Lung (tissue), 11 donors: ENCODE measurements at regions not wholly inside any gene's neighbourhood (a gene's known extent, or its start where the extent isn't known, plus 50 kb on each side); places are given as distances from the start of the nearest gene placed in this dataset.

ENCODE experiments used
- ATAC-seq: fragments of 200-7000 bp; cut with Tn5 transposase; one replicate; pipeline ENCODE4 v1.9.1; 2020; ENCODE audit warnings: moderate number of reproducible peaks; ENCODE audit not compliant: insufficient read depth, low FRiP score
- DNase-seq, 3 donors: peaks; one replicate each; pipeline ENCODE4 v3.0.0-alpha.2; 2013 to 2017
- H3K27ac ChIP-seq, 2 donors: one replicate each; pipeline ENCODE4 v1.5.1; 2013; ENCODE audit warnings: mild to moderate bottlenecking in 2 of 2, moderate library complexity in 2 of 2, control low read depth in 1 of 2, inconsistent platforms in 1 of 2, low read depth in 1 of 2, low read length in 1 of 2
- H3K27me3 ChIP-seq, 3 donors: one replicate each; pipeline ENCODE4 v1.5.1; 2013; ENCODE audit warnings: low read length in 2 of 3; ENCODE audit not compliant: control insufficient read depth in 3 of 3, insufficient read depth in 3 of 3
- H3K36me3 ChIP-seq, 4 donors: one replicate each; pipeline ENCODE4 v1.5.1; 2013; ENCODE audit warnings: low read length in 4 of 4, mild to moderate bottlenecking in 1 of 4, moderate library complexity in 1 of 4; ENCODE audit not compliant: control insufficient read depth in 4 of 4, insufficient read depth in 4 of 4
- H3K4me1 ChIP-seq, 5 donors: one replicate each; pipeline ENCODE4 v1.5.1; 2013; ENCODE audit warnings: low read length in 5 of 5, mild to moderate bottlenecking in 2 of 5, moderate library complexity in 1 of 5; ENCODE audit not compliant: control insufficient read depth in 5 of 5, insufficient read depth in 5 of 5
- H3K4me3 ChIP-seq: one replicate; pipeline ENCODE4 v1.5.1; 2013; ENCODE audit warnings: mild to moderate bottlenecking, control low read depth, moderate library complexity
- H3K9ac ChIP-seq, 2 donors: one replicate each; pipeline ENCODE4 v1.5.1; 2013; ENCODE audit warnings: low read length in 2 of 2, control low read depth in 1 of 2; ENCODE audit not compliant: insufficient read depth in 1 of 2
- H3K9me3 ChIP-seq, 4 donors: one replicate each; pipeline ENCODE4 v1.5.1; 2013; ENCODE audit warnings: low read length in 3 of 4, mild to moderate bottlenecking in 1 of 4, moderate library complexity in 1 of 4; ENCODE audit not compliant: control insufficient read depth in 4 of 4, insufficient read depth in 3 of 4
- WGBS, 2 donors: extraction: QIAGEN DNeasy Blood & Tissue Kit; methylation state at CpG; one replicate each; pipeline ENCODE4 v1.1.7; 2013; 5-methylcytosine and 5-hydroxymethylcytosine counted together
- TF ChIP-seq, protein P1 (sequence below): IDR thresholded peaks from 2 replicates; pipeline ENCODE4 v1.5.1; 2012; ENCODE audit warnings: mild to moderate bottlenecking; ENCODE audit errors: control extremely low read depth, extremely low read depth
- donor health status: control.
- donor health status: control.
- donor health status: Bipolar disorder and iron deficiency.
- donor health status: healthy.
- donor health status: DM: yes; HTN: yes; CAD: no.

DNA sequence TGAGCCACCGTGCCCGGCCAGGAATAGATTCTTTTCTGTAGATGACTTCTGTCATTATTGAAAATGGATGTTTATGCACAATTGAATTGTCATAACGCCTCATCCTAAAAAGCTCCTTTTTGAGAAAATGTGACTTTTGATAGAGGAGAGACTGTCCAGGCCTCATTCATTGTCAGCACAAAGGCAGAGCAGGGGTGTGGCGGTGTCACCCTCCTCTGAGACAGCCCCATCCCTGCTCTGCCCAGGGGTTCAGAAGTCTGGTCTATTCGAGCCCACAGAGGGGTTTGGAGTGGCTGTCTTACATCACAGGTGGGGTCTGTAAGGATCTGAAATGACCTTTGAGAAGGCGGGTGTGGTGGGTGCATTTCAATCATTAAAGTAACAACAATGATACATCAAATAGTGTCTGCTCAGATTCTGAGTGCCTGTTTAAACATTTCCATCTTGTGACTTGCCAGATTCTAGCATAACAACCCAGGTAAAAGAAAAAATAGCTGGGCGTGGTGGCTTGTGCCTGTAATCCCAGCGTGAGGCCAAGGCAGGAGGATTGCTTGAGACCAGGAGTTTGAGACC is 161.0 kb downstream of the SEC14L1 start:
- whole genome bisulfite sequencing, 2 donors: 79 to 87% methylated on average over 8 of the region's 8 CpGs
- Histone ChIP-seq H3K4me3 (no peak overlapping the region), H3K9me3 (peaks cover 0 to 7% (median 4%) of the 10 kb centered on the region in 4 donors), H3K27me3 (no peaks in the 10 kb centered on the region), H3K4me1 (peaks cover 0 to 6% (median 0%) of the 10 kb centered on the region in 5 donors), H3K36me3 (no peaks in the 10 kb centered on the region), H3K9ac (no peak overlapping the region), H3K27ac (no peak overlapping the region)
- no peak for ATAC-seq
- no peak for DNase-seq
- TF ChIP-seq, protein P1, sequence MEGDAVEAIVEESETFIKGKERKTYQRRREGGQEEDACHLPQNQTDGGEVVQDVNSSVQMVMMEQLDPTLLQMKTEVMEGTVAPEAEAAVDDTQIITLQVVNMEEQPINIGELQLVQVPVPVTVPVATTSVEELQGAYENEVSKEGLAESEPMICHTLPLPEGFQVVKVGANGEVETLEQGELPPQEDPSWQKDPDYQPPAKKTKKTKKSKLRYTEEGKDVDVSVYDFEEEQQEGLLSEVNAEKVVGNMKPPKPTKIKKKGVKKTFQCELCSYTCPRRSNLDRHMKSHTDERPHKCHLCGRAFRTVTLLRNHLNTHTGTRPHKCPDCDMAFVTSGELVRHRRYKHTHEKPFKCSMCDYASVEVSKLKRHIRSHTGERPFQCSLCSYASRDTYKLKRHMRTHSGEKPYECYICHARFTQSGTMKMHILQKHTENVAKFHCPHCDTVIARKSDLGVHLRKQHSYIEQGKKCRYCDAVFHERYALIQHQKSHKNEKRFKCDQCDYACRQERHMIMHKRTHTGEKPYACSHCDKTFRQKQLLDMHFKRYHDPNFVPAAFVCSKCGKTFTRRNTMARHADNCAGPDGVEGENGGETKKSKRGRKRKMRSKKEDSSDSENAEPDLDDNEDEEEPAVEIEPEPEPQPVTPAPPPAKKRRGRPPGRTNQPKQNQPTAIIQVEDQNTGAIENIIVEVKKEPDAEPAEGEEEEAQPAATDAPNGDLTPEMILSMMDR: no peak

DNA sequence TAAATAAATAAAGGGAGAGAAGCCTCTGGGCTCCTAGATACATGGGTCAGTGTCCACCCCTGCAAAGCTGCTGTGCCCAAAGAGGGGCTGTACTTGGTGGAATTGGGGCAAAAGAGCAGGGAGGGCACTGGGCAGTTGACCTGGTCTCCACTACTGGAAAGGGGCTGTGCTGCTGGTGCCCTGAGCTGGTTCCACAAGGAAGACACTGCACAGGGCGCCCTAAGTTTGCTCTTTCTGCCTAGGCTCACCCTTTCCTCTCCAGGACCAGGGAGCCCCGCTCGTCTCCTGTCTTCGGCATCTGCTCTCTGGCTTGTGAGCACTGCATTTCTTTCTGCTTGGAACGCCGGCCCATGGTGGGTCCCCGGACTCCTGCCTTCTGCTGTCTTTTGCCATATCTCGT is 161.9 kb downstream of the SEC14L1 start:
- no peak for DNase-seq
- H3K9ac ChIP-seq: no peak overlapping the region
- H3K27me3 ChIP-seq: no peaks in the 10 kb centered on the region
- H3K9me3 ChIP-seq: peaks cover 0 to 7% (median 4%) of the 10 kb centered on the region in 4 donors
- ATAC-seq: no peak
- WGBS, 2 donors: 97% methylated on average over 8 of the region's 8 CpGs
- H3K4me3 ChIP-seq: no peak overlapping the region
- TF ChIP-seq, protein P1: no peak
- H3K27ac ChIP-seq: no peak overlapping the region
- H3K4me1 ChIP-seq: peaks cover 0 to 6% (median 0%) of the 10 kb centered on the region in 5 donors
- no peaks in the 10 kb centered on the region for H3K36me3 ChIP-seq

DNA sequence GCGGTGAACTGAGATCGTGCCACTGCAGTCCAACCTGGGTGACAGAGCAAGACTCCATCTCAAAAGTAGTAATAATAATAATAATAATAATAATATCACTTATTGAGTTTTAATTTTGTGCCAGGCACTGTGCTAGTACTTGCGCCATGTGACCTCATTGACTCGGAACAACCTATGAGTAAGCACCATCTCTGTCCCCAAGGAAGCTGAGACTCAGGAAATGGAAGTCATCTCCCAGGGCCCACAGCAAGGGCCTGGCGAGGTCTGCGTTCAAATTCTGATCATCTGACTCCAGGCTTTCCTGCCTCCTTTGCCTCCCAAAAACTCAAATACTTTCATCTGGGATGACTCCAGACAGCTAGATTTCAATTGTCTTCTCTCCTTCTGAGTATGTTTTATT is 162.9 kb downstream of the SEC14L1 start:
- WGBS, 2 donors: 89 to 95% methylated on average over 6 of the region's 6 CpGs
- no peak overlapping the region for H3K27ac ChIP-seq
- H3K9me3 ChIP-seq: peaks cover 0 to 7% (median 2%) of the 10 kb centered on the region in 4 donors
- ATAC-seq: no peak
- no peak overlapping the region for H3K9ac ChIP-seq
- TF ChIP-seq, protein P1: no peak
- H3K4me1 ChIP-seq: peaks cover 0 to 9% (median 0%) of the 10 kb centered on the region in 5 donors
- no peaks in the 10 kb centered on the region for H3K36me3 ChIP-seq
- no peak overlapping the region for H3K4me3 ChIP-seq
- no peak for DNase-seq
- no peaks in the 10 kb centered on the region for H3K27me3 ChIP-seq
